RWPE1 (cell line): ENCODE measurements at regions not wholly inside any gene's neighbourhood (a gene's known extent, or its start where the extent isn't known, plus 50 kb on each side); places are given as distances from the start of the nearest gene placed in this dataset.

Source experiments
- CTCF ChIA-PET: fragments of 350-600 bp; sonication (Branson Sonifier 250); formaldehyde crosslinking; extraction: SDS; loops from one replicate; lab custom pipeline; 2021; lab: Yijun Ruan, JAX
- POLR2A ChIA-PET: fragments of 400-600 bp; formaldehyde crosslinking; extraction: SDS; loops from one replicate; lab custom pipeline; 2020; ENCODE audit warnings: antibody characterized with exemption; ENCODE audit not compliant: low non-redundant PET; lab: Yijun Ruan, JAX
- DNase-seq: peaks from one replicate; pipeline ENCODE4 v3.0.0; 2012; ENCODE audit warnings: low spot score
- H3K27ac ChIP-seq: fragments of 450-650 bp; 2 replicates; pipeline ENCODE4 v1.5.1; 2017
- CTCF ChIP-seq: fragments of 450-650 bp; conservative IDR thresholded peaks from 2 replicates; pipeline ENCODE4 v1.5.1; 2017; ENCODE audit warnings: low read depth, mild to moderate bottlenecking

- H3K27ac ChIP-seq, result peak overlapping the region; percentile 93
- POLR2A ChIA-PET, result no interaction called here
- no peak for DNase-seq
- CTCF ChIA-PET, result interaction anchor here (0.7 kb wide), 1 partner anchor 10 kb away, joined by 5 read pairs; no protein-coding TSS in a partner anchor
- no peak for TF ChIP-seq CTCF
Observed at GRCh38 chr2:9780368-9781130, 62.7 kb upstream of the TAF1B start.

GRCh38 chr2:9781252-9781651 is 62.0 kb upstream of the TAF1B start:
- TF ChIP-seq CTCF, result no peak
- POLR2A ChIA-PET, result no interaction called here
- CTCF ChIA-PET, result interaction anchor here (1.6 kb wide), 1 partner anchor 11 kb away, joined by 11 read pairs; no protein-coding TSS in a partner anchor
- peak; percentile 89 for DNase-seq
- peak overlapping the region; percentile 93 for H3K27ac ChIP-seq

GRCh38 chr2:9782197-9782719 is 61.0 kb upstream of the TAF1B start:
- no peak for TF ChIP-seq CTCF
- CTCF ChIA-PET, result interaction anchor here (0.5 to 1.6 kb wide), 4 partner anchors 12 to 185 kb away, joined by 3 to 11 read pairs (median 4); no protein-coding TSS in a partner anchor
- H3K27ac ChIP-seq, result peak overlapping the region; percentile 93
- POLR2A ChIA-PET, result no interaction called here
- peak; percentile 78 for DNase-seq

- no peak for TF ChIP-seq CTCF
- CTCF ChIA-PET, result interaction anchor here (0.5 to 0.7 kb wide), 2 partner anchors 11 to 187 kb away, joined by 3 read pairs; no protein-coding TSS in a partner anchor
- no peak for DNase-seq
- no peak overlapping the region for H3K27ac ChIP-seq
- POLR2A ChIA-PET, result no interaction called here
Observed at GRCh38 chr2:9789371-9789770, 53.9 kb upstream of the TAF1B start.

GRCh38 chr2:9790702-9791225 is 52.5 kb upstream of the TAF1B start:
- no peak for DNase-seq
- no peak for TF ChIP-seq CTCF
- no peak overlapping the region for H3K27ac ChIP-seq
- CTCF ChIA-PET, result interaction anchor here (0.8 kb wide), 1 partner anchor 21 kb away, joined by 3 read pairs; no protein-coding TSS in a partner anchor
- POLR2A ChIA-PET, result no interaction called here

- ChIA-PET CTCF (interaction anchor here (0.8 kb wide), 1 partner anchor 20 kb away, joined by 3 read pairs; no protein-coding TSS in a partner anchor), POLR2A (no interaction called here)
- no peak for DNase-seq
- no peak overlapping the region for H3K27ac ChIP-seq
- no peak for TF ChIP-seq CTCF
Observed at GRCh38 chr2:9791711-9792110, 51.6 kb upstream of the TAF1B start.
